Ureter (tissue), 1 donor: ENCODE measurements at regions not wholly inside any gene's neighbourhood (a gene's known extent, or its start where the extent isn't known, plus 50 kb on each side); places are given as distances from the start of the nearest gene placed in this dataset.
"Not testable (repeated sequence)": the region's sequence is repeated elsewhere in the genome, so short reads cannot be mapped to it uniquely, and the experiment has no call there.

Experiments used
- DNase-seq: peaks from one replicate; pipeline ENCODE4 v3.0.0-alpha.2; 2020; ENCODE audit warnings: low spot score
- donor health status: DM: yes; HTN: yes; CAD: no.

DNA sequence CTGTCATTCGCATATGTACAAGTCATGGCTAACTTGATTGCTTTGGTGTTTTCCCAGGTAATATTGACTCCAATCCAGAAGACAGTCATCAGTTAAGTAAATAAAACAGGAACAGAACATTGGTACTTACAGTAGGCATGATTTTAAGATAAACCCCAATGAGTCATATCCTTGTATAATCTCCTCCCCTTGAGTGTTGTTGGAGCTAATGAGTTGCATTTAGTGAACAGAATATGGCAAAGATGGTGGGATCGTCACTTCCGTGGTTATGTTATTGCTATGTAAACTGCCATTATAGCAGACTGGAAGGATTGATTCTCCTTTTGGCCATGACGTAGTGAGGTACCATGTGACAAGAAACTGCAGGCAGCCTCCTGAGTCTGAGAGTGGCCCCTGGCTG, 102.2 kb downstream of the TMX1 start:
- DNase-seq = no peak

- DNase-seq = no peak
Observed at GRCh38 chr14:51351997-51352396, 112.0 kb downstream of the TMX1 start.

- DNase-seq = no peak
Observed at GRCh38 chr14:51353901-51354300, 113.9 kb downstream of the TMX1 start.

DNA sequence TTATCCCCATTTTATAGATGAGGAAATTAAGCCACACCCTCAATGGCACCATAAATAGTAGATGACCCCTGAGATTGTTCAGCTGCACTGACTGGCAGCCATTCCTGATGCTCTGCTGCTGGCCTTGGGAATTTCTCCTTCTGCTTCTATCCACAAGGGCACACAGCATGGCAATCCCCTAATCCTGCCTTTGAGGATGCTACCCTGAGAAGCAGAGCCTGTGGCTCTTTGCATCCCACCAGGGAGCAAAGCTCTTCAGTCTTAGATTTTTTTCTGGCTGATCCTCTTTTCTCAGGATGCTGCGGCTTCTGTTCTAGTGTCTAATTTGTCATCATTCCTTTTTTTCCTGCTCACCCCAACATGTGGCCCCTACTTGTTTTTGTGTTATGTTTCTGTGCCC, 114.8 kb downstream of the TMX1 start:
- DNase-seq = no peak

DNA sequence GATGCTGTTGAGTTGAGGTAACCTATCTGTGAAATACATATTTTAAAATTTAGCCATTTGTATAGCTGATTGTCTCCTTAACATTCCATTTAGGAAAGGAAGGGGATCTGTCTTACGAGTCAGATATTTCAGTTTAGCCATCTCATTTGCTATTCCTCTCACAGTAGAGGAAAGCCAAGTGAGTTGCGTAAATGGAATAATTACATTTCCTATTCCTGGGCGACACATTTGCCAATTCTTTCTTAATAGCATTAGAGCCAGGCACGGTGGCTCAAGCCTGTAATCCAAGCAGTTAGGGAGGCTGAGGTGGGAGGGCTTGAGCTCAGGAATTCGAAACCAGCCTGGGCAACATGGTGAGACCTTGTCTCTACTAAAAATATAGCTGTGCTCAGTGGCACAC, 116.3 kb downstream of the TMX1 start:
- DNase-seq = no peak

DNA sequence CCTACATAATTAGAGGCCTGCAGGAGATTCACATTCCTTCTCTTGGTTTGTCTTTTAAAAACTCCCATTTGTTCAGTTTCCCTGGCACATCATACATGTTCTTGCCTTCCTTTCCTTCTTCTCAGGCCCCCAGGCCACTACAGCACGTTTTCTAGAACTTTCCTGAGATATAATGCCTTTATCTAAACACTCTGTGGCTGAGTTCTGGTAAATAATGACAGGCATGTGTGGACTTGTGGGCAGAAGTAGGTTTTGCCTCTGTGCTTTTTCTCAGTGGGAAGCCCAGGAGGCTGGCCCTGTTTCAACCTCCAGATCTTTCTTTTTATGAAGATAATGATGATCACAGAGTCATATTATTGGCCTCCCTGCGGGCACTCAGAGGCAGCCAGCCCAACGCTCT, 117.2 kb downstream of the TMX1 start:
- DNase-seq = no peak

DNA sequence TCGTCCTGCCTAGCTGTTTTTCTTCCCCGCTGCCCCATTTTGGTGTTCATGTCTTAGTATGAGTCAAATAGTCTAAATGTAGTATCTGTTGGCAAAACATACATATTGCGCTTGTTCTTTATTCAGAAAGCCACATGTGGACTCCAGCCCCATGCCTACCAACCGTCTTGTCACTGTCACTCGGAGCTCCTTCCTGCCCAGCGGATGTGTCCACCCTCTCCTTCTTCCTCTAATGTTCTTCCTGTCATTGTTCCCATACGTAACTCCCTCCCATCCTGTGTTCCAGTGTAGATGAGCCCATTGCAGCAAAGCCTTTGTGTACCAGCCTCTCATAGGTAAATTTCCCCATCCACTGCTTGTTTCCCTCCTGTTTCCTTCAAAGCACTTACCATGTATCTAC, 120.5 kb downstream of the TMX1 start:
- DNase-seq = no peak

GRCh38 chr14:51365241-51365965, 125.4 kb downstream of the TMX1 start:
- no peak for DNase-seq

DNA sequence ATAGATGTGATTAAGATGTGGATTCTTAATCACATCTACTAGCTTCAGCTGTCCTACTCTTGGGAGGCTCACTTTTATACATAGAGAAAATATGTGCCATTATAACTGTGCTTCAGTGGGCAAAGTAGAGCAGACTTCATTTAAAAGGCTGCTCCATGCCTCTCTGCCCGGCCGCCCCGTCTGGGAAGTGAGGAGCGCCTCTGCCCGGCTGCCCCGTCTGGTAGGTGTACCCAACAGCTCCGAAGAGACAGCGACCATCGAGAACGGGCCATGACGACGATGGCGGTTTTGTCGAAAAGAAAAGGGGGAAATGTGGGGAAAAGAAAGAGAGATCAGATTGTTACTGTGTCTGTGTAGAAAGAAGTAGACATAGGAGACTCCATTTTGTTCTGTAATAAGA, 126.4 kb downstream of the TMX1 start:
- DNase-seq = not testable (repeated sequence)

- DNase-seq = not testable (repeated sequence)
Observed at GRCh38 chr14:51366866-51367599, 127.0 kb downstream of the TMX1 start.

GRCh38 chr14:51367600-51367931, 127.5 kb downstream of the TMX1 start:
- DNase-seq = no peak

DNA sequence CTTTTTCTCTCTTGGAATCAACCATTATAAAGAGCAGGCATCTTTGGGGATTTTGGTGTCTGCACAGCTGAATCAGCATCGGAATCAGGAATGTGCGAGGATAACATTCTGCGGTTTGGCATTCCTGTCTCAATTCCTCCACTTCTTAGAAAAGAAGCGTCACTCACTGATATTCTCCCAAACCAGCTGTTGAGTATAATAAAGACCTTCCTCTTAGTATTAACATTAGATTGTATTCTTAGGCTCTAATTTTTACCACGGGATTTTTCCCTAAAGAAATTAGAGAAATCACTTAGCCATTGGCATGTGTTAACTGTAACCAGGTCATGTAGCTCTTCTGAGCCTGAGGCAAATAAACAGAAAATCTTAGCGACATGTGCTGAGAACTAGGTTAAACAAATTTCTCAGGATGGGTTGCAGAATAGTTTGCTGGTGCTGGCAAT, 128.7 kb downstream of the TMX1 start:
- DNase-seq = no peak

DNA sequence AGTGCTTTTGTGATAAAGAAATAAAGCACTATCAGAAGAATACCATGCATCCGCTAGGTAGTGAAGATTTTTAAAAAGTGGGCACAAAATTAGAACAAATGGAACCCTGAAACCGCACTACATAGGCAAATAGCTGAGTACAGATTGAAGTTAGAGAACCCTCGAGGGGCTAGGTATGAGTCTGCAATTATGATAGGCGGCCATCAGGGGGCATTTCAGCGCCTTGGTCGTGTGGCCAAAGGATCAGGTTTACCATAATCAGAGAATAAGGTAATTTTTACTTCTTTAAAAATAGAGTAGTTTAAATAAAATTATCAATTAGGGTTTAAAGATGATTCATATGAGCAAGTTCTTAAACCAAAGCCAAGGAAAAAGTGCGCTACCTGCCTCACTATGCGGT, 129.8 kb downstream of the TMX1 start:
- DNase-seq = no peak

- no peak for DNase-seq
Observed at GRCh38 chr14:51370758-51371386, 130.8 kb downstream of the TMX1 start.

DNA sequence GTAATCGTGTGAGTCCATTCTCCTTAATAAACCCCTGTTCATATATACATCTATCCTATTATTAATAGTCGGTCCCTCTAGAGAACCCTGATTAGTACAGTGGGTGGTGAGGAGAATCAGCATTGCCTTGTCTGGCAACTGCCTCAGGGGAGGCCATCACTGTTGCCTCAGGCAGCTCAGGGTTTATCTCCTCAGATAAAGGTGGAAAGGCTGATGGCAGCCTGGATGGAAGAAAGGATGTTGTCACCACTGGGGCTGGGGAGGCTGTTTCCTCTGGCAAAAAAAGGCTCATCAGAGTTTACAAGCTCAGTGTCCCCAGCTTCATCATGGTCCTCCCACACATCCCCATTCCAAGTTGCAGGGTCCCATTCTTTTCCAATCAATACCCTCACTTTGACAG, 137.1 kb downstream of the TMX1 start:
- DNase-seq = not testable (repeated sequence)

DNA sequence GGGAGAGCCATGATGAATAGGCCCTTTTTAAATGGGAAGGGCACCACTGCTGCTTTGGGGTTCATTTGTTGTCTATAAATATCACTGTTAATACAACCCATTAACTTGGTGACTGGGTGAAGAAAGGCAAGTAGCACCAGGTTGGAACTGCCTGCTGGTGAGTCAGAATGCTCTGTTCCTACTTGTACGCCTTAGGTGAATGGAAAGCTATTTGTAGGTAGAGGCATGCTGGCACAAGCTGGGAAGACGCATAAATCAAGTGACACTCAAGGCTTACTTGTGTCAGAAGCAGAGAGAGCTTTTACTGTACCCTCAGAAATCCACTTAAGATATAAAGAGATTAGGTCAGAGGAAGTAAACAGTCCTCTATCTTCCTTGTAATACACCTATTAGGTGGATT, 142.5 kb downstream of the TMX1 start:
- peak; percentile 79 for DNase-seq

DNA sequence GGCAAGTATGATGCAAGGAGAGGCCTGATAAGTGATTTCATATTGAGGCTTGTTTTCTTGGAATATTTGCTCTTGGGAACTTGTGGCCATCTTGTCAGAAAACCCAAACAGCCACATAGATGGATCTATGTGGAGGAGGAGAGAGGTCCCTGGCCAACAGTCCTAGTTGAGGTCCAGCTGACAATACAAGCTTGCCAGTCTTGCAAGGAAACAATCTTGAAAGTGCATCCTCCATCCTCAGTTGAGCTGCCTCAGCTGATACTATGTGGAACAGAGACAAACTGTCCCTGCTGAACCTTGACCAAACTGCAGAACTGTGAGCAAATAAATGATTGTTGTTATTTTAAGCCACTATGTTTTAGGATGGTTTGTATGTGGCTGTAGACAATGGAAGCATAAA, 146.4 kb downstream of the TMX1 start:
- DNase-seq = no peak

DNA sequence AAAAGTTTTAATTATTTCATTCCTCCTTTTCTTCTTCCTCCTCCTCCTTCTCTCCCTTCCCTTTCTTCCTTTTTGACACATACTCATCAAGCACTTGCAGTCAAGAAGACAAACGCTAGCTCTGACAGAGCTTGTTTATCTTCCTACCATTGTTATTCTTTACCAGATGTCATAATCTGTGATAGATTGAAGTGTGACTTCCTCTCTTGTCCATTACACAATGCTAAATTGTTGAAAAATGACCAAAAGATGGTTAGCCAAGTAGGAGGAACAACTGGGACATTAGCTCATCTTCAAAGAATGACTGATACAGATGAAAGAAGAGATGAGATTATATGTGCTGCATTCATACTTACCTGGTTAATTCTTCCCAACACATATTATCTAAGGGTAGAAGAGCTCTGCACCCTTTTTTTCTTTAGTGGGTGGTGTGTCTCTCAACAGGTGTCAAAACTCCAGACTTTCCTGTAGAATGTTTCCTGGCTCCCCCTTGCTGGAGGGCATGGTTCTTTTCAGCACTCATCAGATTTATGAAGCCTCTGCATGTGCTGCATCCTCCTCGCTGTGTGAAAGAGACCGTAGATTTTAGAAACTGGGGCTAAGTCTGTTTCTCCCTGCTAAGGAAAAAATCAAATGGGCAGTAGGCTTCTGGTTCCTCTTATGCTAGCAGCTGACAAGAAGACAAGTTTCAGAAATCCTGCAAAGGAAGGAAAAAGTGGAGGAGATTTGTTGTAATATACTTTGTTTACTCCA, 147.1 kb downstream of the TMX1 start:
- no peak for DNase-seq

GRCh38 chr14:51392416-51392815, 152.4 kb downstream of the TMX1 start:
- DNase-seq = no peak

- no peak for DNase-seq
Observed at GRCh38 chr14:51394384-51394783, 154.3 kb downstream of the TMX1 start.

DNA sequence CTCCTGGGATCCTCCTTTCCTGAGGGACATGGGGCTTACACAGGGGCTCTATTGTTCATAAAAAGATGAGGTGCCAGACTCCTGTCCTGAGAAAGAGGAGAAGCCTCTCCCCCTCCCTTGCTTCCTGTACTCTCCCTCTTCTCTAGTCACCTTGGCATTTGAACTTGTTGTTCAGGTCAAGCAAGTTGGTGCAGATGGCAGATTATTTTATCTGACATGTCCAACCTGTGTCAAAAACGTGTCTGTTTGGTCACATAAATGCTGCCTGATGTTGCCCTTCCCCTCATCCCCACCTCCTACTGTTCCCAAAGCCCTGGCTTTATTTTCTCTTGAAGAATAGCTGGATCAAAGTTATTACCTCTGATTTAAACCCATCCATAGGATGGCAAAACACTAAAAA, 154.8 kb downstream of the TMX1 start:
- DNase-seq = no peak

DNA sequence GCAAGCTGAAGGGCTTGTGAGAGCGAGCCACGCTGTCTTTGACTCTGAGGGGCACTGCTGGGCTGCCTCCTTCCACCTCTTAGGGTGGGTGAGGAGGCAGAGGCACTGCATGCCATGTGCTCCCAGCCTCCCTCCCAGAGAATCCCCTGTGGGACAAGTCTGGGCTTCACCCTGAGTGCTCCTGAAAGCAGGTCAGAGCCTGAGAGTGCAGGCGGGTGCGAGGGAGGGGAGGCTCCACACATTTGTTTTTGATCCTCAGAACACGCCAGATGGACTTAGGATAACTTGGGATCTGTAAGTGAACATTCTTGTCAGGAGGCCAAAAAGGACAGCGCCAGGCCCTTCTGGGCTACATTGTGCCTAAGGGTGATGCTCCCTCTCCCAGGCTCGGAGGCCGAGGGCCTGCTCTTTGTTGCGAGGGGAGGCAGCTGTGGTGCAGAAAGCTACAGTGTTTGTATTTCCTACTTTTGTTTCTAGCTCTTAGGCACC, 155.4 kb downstream of the TMX1 start:
- peak; percentile 77 for DNase-seq
